HG03175 (cell line): ENCODE measurements at regions not wholly inside any gene's neighbourhood (a gene's known extent, or its start where the extent isn't known, plus 50 kb on each side); places are given as distances from the start of the nearest gene placed in this dataset.

Experiments used
- ATAC-seq: cut with Tn5 transposase; IDR thresholded peaks from one replicate; pipeline ENCODE4 v1.9.1; 2021; ENCODE audit warnings: mild to moderate bottlenecking, moderate library complexity; ENCODE audit not compliant: unreplicated experiment

- ATAC-seq = no peak
Observed at GRCh38 chr18:62629031-62629430, 86.3 kb upstream of the PHLPP1 start.

GRCh38 chr18:62631173-62631572 lies 84.2 kb upstream of the PHLPP1 start:
- no peak for ATAC-seq

GRCh38 chr18:62632788-62633455 lies 82.4 kb upstream of the PHLPP1 start:
- ATAC-seq = no peak

- ATAC-seq = no peak
Observed at GRCh38 chr18:62634458-62634857, 80.9 kb upstream of the PHLPP1 start.

- no peak for ATAC-seq
Observed at GRCh38 chr18:62634979-62635630, 80.2 kb upstream of the PHLPP1 start.

- ATAC-seq = no peak
Observed at GRCh38 chr18:62637403-62637802, 77.9 kb upstream of the PHLPP1 start.

GRCh38 chr18:62637807-62638687 lies 77.3 kb upstream of the PHLPP1 start:
- ATAC-seq = peak; percentile 73

- ATAC-seq = no peak
Observed at GRCh38 chr18:62643181-62643580, 72.2 kb upstream of the PHLPP1 start.

- no peak for ATAC-seq
Observed at GRCh38 chr18:62644773-62645172, 70.6 kb upstream of the PHLPP1 start.

GRCh38 chr18:62647179-62647578 lies 68.2 kb upstream of the PHLPP1 start:
- ATAC-seq = no peak

- no peak for ATAC-seq
Observed at GRCh38 chr18:62648045-62648678, 67.2 kb upstream of the PHLPP1 start.

- peak; percentile 52 for ATAC-seq
Observed at GRCh38 chr18:62651276-62652056, 63.9 kb upstream of the PHLPP1 start.

- ATAC-seq = peak; percentile 36
Observed at GRCh38 chr18:62652057-62652629, 63.2 kb upstream of the PHLPP1 start.

- no peak for ATAC-seq
Observed at GRCh38 chr18:62655520-62656219, 59.7 kb upstream of the PHLPP1 start.

- no peak for ATAC-seq
Observed at GRCh38 chr18:62658028-62658427, 57.3 kb upstream of the PHLPP1 start.

GRCh38 chr18:62659698-62660097 lies 55.6 kb upstream of the PHLPP1 start:
- no peak for ATAC-seq

- no peak for ATAC-seq
Observed at GRCh38 chr18:62660691-62661090, 54.6 kb upstream of the PHLPP1 start.

GRCh38 chr18:62663731-62664336 lies 51.5 kb upstream of the PHLPP1 start:
- peak; percentile 76 for ATAC-seq

- ATAC-seq = peak; percentile 12
Observed at GRCh38 chr18:62664414-62664813, 50.9 kb upstream of the PHLPP1 start.
